NOMO-1 treated with DMSO at 0.1 percent for 48 hours (cell line): ENCODE measurements at regions not wholly inside any gene's neighbourhood (a gene's known extent, or its start where the extent isn't known, plus 50 kb on each side); places are given as distances from the start of the nearest gene placed in this dataset.

Experiments
- DNase-seq: peaks from one replicate; lab custom pipeline; 2025; ENCODE audit not compliant: unreplicated experiment; lab: John Stamatoyannopoulos, UW

- no peak for DNase-seq
Measured at GRCh38 chr10:28922127-28922526, 244.8 kb downstream of the BAMBI start.

- DNase-seq, result no peak
Measured at GRCh38 chr10:28922861-28923260, 245.5 kb downstream of the BAMBI start.

GRCh38 chr10:28924717-28925116, 247.4 kb downstream of the BAMBI start:
- DNase-seq, result no peak

GRCh38 chr10:28925121-28925663, 247.9 kb downstream of the BAMBI start:
- DNase-seq, result no peak

GRCh38 chr10:28926932-28927331, 249.6 kb downstream of the BAMBI start:
- no peak for DNase-seq

- DNase-seq, result no peak
Measured at GRCh38 chr10:28928484-28928883, 251.2 kb downstream of the BAMBI start.

- DNase-seq, result no peak
Measured at GRCh38 chr10:28929942-28930341, 252.6 kb downstream of the BAMBI start.

- DNase-seq, result no peak
Measured at GRCh38 chr10:28930514-28931495, 253.5 kb downstream of the BAMBI start.

GRCh38 chr10:28935061-28935460, 257.7 kb downstream of the BAMBI start:
- no peak for DNase-seq

- no peak for DNase-seq
Measured at GRCh38 chr10:28937959-28938358, 260.6 kb downstream of the BAMBI start.

GRCh38 chr10:28938745-28939144, 261.4 kb downstream of the BAMBI start:
- DNase-seq, result no peak

- DNase-seq, result peak; percentile 18
Measured at GRCh38 chr10:28939281-28940157, 262.2 kb downstream of the BAMBI start.

- DNase-seq, result no peak
Measured at GRCh38 chr10:28940158-28940888, 263.0 kb downstream of the BAMBI start.

GRCh38 chr10:28942012-28942411, 264.7 kb downstream of the BAMBI start:
- DNase-seq, result no peak

GRCh38 chr10:28945959-28946358, 268.6 kb downstream of the BAMBI start:
- DNase-seq, result no peak

- no peak for DNase-seq
Measured at GRCh38 chr10:28946479-28946878, 269.2 kb downstream of the BAMBI start.

GRCh38 chr10:28947171-28947570, 269.9 kb downstream of the BAMBI start:
- no peak for DNase-seq

- no peak for DNase-seq
Measured at GRCh38 chr10:28948046-28948445, 270.7 kb downstream of the BAMBI start.

- no peak for DNase-seq
Measured at GRCh38 chr10:28949005-28950004, 272.0 kb downstream of the BAMBI start.

GRCh38 chr10:28951484-28951883, 274.2 kb downstream of the BAMBI start:
- DNase-seq, result peak; percentile 86
